ENCODE measurements at regions not wholly inside any gene's neighbourhood (a gene's known extent, or its start where the extent isn't known, plus 50 kb on each side); places are given as distances from the start of the nearest gene placed in this dataset.

DNA sequence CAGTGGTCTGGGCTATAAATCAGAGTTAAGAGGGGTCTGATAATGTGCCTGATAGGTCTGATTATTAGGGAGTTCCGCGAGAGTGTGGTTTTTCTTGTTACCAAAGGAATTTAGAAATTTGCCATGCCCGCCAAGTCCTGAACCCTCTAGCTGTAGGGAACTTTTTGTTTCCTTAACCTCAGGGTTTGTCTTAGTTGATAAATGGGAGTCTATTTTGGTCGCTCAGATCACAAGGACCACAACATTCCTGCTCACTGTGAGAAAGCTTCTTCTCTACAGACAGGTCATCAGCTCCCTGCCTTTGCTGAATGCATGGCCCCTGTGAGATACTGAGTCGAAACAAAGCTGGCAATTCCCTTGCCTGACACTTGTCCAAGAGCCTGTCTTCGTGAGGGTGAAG is 497.8 kb downstream of the HS3ST4 start:
- no peak overlapping the region for H3K4me3 Mint-ChIP-seq (ENCODE audit: unreplicated experiment)
- no peaks in the 10 kb centered on the region for H3K4me1 Mint-ChIP-seq (ENCODE audit: unreplicated experiment)
- TF ChIP-seq, protein P1, sequence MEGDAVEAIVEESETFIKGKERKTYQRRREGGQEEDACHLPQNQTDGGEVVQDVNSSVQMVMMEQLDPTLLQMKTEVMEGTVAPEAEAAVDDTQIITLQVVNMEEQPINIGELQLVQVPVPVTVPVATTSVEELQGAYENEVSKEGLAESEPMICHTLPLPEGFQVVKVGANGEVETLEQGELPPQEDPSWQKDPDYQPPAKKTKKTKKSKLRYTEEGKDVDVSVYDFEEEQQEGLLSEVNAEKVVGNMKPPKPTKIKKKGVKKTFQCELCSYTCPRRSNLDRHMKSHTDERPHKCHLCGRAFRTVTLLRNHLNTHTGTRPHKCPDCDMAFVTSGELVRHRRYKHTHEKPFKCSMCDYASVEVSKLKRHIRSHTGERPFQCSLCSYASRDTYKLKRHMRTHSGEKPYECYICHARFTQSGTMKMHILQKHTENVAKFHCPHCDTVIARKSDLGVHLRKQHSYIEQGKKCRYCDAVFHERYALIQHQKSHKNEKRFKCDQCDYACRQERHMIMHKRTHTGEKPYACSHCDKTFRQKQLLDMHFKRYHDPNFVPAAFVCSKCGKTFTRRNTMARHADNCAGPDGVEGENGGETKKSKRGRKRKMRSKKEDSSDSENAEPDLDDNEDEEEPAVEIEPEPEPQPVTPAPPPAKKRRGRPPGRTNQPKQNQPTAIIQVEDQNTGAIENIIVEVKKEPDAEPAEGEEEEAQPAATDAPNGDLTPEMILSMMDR (IDR thresholded peaks at IDR 0.05; ENCODE audit: unreplicated experiment) = no peak
- peaks cover 2% of the 10 kb centered on the region for H3K27me3 Mint-ChIP-seq (ENCODE audit: unreplicated experiment)
- H3K9me3 Mint-ChIP-seq (ENCODE audit: unreplicated experiment) = peaks cover 9% of the 10 kb centered on the region
- no peak overlapping the region for H3K27ac Mint-ChIP-seq (ENCODE audit: unreplicated experiment)
- no peak for DNase-seq (ENCODE audit: low spot score)
- no peaks in the 10 kb centered on the region for H3K36me3 Mint-ChIP-seq (ENCODE audit: low read depth, unreplicated experiment)

DNA sequence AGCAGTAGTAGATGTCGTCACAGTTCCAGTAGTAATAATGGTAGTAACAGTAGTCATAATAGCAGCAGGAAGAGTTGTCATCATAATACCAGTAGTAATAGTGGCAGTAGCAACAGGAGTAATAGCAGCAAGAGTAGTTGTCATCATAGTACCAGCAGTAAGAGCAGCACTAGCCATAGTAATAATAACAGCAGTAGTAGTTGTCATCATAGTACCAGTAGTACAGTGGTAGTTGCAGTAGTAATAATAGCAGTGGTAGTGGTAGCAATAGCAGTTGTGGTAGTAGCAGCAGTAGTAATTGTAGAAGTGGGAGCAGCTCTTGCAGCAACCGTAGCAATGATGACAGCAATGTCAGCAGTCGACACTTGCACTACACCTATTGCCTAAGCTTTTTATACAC is 502.8 kb downstream of the HS3ST4 start:
- Mint-ChIP-seq H3K27me3 (ENCODE audit: unreplicated experiment) (peaks cover 4% of the 10 kb centered on the region), H3K4me1 (ENCODE audit: unreplicated experiment) (peaks cover 17% of the 10 kb centered on the region), H3K9me3 (ENCODE audit: unreplicated experiment) (peaks cover 5% of the 10 kb centered on the region), H3K36me3 (ENCODE audit: low read depth, unreplicated experiment) (no peaks in the 10 kb centered on the region), H3K27ac (ENCODE audit: unreplicated experiment) (peak overlapping the region; percentile 28), H3K4me3 (ENCODE audit: unreplicated experiment) (no peak overlapping the region)
- DNase-seq (ENCODE audit: low spot score) = no peak
- TF ChIP-seq, protein P1 (IDR thresholded peaks at IDR 0.05; ENCODE audit: unreplicated experiment) = no peak

DNA sequence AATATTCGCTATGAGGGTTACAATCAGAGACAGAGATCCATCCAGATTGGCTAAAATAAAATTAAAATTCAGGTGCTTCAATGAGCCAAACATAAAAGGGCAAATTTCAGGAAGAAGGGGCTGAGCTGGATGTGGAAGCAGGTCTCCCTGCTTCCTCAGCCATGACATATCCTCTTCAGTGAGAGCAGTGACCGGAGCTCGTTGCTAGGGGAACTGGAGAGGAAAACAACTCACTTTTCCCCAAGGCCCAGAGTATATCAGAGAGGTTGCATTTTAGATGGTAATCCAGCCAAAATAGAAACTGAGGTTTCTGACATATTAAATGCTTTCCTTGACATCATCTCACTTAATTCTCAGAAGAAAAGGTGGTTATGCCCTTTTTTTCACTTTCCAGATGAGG is 503.5 kb downstream of the HS3ST4 start:
- Mint-ChIP-seq H3K9me3 (ENCODE audit: unreplicated experiment) (peaks cover 5% of the 10 kb centered on the region), H3K4me1 (ENCODE audit: unreplicated experiment) (peaks cover 17% of the 10 kb centered on the region), H3K27me3 (ENCODE audit: unreplicated experiment) (peaks cover 4% of the 10 kb centered on the region), H3K27ac (ENCODE audit: unreplicated experiment) (peak overlapping the region; percentile 94), H3K4me3 (ENCODE audit: unreplicated experiment) (no peak overlapping the region), H3K36me3 (ENCODE audit: low read depth, unreplicated experiment) (no peaks in the 10 kb centered on the region)
- DNase-seq (ENCODE audit: low spot score) = peak; percentile 18
- TF ChIP-seq, protein P1 (IDR thresholded peaks at IDR 0.05; ENCODE audit: unreplicated experiment) = no peak

DNA sequence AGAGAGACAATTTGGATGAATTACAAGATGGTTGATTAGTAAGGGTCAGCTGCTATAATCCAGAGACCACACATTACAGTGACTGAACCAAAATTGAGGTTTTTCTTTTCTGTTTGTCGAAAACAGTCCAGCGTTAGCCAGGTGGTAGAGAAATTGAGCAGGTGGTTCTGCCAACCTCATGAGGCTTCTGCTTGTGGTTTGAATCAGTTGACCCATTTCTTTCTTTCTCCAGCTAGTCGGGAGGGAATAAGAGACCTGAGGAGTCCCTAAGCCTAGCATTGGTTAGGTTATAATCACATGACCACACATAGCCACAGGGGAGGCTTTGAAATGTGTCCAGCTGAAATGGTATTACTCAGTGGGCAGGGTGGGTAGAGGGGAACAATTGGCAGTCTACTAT is 504.6 kb downstream of the HS3ST4 start:
- TF ChIP-seq, protein P1 (IDR thresholded peaks at IDR 0.05; ENCODE audit: unreplicated experiment) = no peak
- peaks cover 17% of the 10 kb centered on the region for H3K4me1 Mint-ChIP-seq (ENCODE audit: unreplicated experiment)
- DNase-seq (ENCODE audit: low spot score) = no peak
- peaks cover 9% of the 10 kb centered on the region for H3K9me3 Mint-ChIP-seq (ENCODE audit: unreplicated experiment)
- H3K36me3 Mint-ChIP-seq (ENCODE audit: low read depth, unreplicated experiment) = peaks cover under 1% of the 10 kb centered on the region
- no peak overlapping the region for H3K4me3 Mint-ChIP-seq (ENCODE audit: unreplicated experiment)
- H3K27ac Mint-ChIP-seq (ENCODE audit: unreplicated experiment) = peak overlapping the region; percentile 94
- H3K27me3 Mint-ChIP-seq (ENCODE audit: unreplicated experiment) = peaks cover 4% of the 10 kb centered on the region

DNA sequence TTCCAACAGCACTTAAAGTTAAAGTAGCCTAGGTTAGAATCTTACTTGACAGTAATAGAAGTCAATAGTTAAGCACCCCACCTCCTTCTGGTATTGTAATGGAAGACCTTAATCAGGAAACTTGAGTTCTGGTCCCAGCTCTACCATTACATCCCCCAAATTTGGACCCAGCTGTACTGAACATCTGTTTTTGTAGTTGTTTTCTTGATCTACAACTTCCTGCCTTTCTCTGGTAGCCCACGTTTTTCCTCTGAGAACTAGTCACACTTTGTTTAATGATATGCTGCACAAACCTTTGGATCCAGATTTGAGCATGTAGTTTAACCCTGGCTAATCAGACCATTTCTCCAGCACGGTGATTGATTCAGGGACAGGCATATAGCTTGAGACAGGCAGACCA is 505.0 kb downstream of the HS3ST4 start:
- Mint-ChIP-seq H3K27ac (ENCODE audit: unreplicated experiment) (no peak overlapping the region), H3K36me3 (ENCODE audit: low read depth, unreplicated experiment) (peaks cover 5% of the 10 kb centered on the region), H3K4me3 (ENCODE audit: unreplicated experiment) (no peak overlapping the region), H3K9me3 (ENCODE audit: unreplicated experiment) (peaks cover 14% of the 10 kb centered on the region), H3K4me1 (ENCODE audit: unreplicated experiment) (peaks cover 17% of the 10 kb centered on the region), H3K27me3 (ENCODE audit: unreplicated experiment) (peaks cover 4% of the 10 kb centered on the region)
- DNase-seq (ENCODE audit: low spot score) = no peak
- TF ChIP-seq, protein P1 (IDR thresholded peaks at IDR 0.05; ENCODE audit: unreplicated experiment) = no peak

All from endothelial cell (in vitro differentiated cells).